SK-N-SH treated with all-trans-retinoic acid at 6 μM for 48 hours (cell line): ENCODE measurements at regions not wholly inside any gene's neighbourhood (a gene's known extent, or its start where the extent isn't known, plus 50 kb on each side); places are given as distances from the start of the nearest gene placed in this dataset.

Source experiments
- ATAC-seq: fragments of 200-7000 bp; cut with Tn5 transposase; 3 replicates; pipeline ENCODE4 v1.9.1; 2020; ENCODE audit warnings: mild to moderate bottlenecking, moderate library complexity
- ARNTL ChIP-seq: fragments of 450-650 bp; formaldehyde crosslinking; IDR thresholded peaks from 2 replicates; pipeline ENCODE4 v1.5.0; 2020; ENCODE audit warnings: low read depth, mild to moderate bottlenecking, moderate library complexity, borderline replicate concordance
- BACH2 ChIP-seq: fragments of 250-450 bp; sonication (Bioruptor Pico); IDR thresholded peaks from 2 replicates; pipeline ENCODE4 v1.9.0; 2021; ENCODE audit warnings: mild to moderate bottlenecking, borderline replicate concordance
- CSDC2 ChIP-seq: fragments of 250-450 bp; sonication (Bioruptor Pico); IDR thresholded peaks from 2 replicates; pipeline ENCODE4 v1.5.0; 2020; ENCODE audit warnings: mild to moderate bottlenecking, moderate library complexity
- GLIS3 ChIP-seq: fragments of 250-450 bp; sonication (Bioruptor Pico); IDR thresholded peaks from 2 replicates; pipeline ENCODE4 v1.5.0; 2020; ENCODE audit warnings: mild to moderate bottlenecking, moderate library complexity
- OSR1 ChIP-seq: fragments of 250-450 bp; sonication (Bioruptor Pico); IDR thresholded peaks from 2 replicates; pipeline ENCODE4 v1.8.0; 2022; ENCODE audit warnings: moderate library complexity, mild to moderate bottlenecking, inconsistent platforms
- PPARA ChIP-seq: fragments of 250-450 bp; sonication (Bioruptor Pico); IDR thresholded peaks from 2 replicates; pipeline ENCODE4 v1.5.0; 2020; ENCODE audit warnings: mild to moderate bottlenecking, borderline replicate concordance
- SNAI2 ChIP-seq: fragments of 250-450 bp; sonication (Bioruptor Pico); IDR thresholded peaks from 2 replicates; pipeline ENCODE4 v1.5.0; 2020; ENCODE audit warnings: mild to moderate bottlenecking, moderate library complexity
- TCF4 ChIP-seq: fragments of 250-450 bp; sonication (Bioruptor Pico); IDR thresholded peaks from 2 replicates; pipeline ENCODE4 v1.8.0; 2021; ENCODE audit warnings: mild to moderate bottlenecking, moderate library complexity, borderline replicate concordance
- TOX ChIP-seq: fragments of 250-450 bp; sonication (Bioruptor Pico); IDR thresholded peaks from 2 replicates; pipeline ENCODE4 v1.8.0; 2021; ENCODE audit warnings: mild to moderate bottlenecking, moderate library complexity, borderline replicate concordance
- ZC3H10 ChIP-seq: fragments of 250-450 bp; sonication (Bioruptor Pico); IDR thresholded peaks from 2 replicates; pipeline ENCODE4 v1.5.1; 2021; ENCODE audit warnings: mild to moderate bottlenecking, moderate library complexity
- ZFP3 ChIP-seq: fragments of 250-450 bp; sonication (Bioruptor Pico); IDR thresholded peaks from 2 replicates; pipeline ENCODE4 v1.5.0; 2020; ENCODE audit warnings: mild to moderate bottlenecking, moderate library complexity
- ZNF565 ChIP-seq: fragments of 450-650 bp; formaldehyde crosslinking; conservative IDR thresholded peaks from 2 replicates; pipeline ENCODE4 v1.5.0; 2020; ENCODE audit warnings: low read depth, mild to moderate bottlenecking, moderate library complexity
- ZNF70 ChIP-seq: fragments of 450-650 bp; formaldehyde crosslinking; IDR thresholded peaks from 2 replicates; pipeline ENCODE4 v1.5.0; 2020; ENCODE audit warnings: mild to moderate bottlenecking, moderate library complexity
- ZNF8 ChIP-seq: fragments of 450-650 bp; formaldehyde crosslinking; IDR thresholded peaks from 2 replicates; pipeline ENCODE4 v1.5.0; 2020; ENCODE audit warnings: mild to moderate bottlenecking, moderate library complexity
- TF ChIP-seq, protein P1 (sequence below): fragments of 250-450 bp; sonication (Bioruptor Pico); IDR thresholded peaks from 2 replicates; pipeline ENCODE4 v1.5.1; 2020; ENCODE audit warnings: low read depth, mild to moderate bottlenecking, moderate library complexity
- TF ChIP-seq, protein P2 (sequence below): fragments of 250-450 bp; sonication (Bioruptor Pico); IDR thresholded peaks from 2 replicates; pipeline ENCODE4 v1.5.1; 2021; ENCODE audit warnings: mild to moderate bottlenecking, moderate library complexity
- TF ChIP-seq, protein P3 (sequence below): fragments of 250-450 bp; sonication (Bioruptor Pico); IDR thresholded peaks from 2 replicates; pipeline ENCODE4 v1.5.0; 2020; ENCODE audit warnings: mild to moderate bottlenecking, moderate library complexity
- TF ChIP-seq, protein P4 (sequence below): fragments of 250-450 bp; sonication (Bioruptor Pico); IDR thresholded peaks from 2 replicates; pipeline ENCODE4 v1.8.0; 2020; ENCODE audit warnings: mild to moderate bottlenecking, moderate library complexity, borderline replicate concordance
- TF ChIP-seq, protein P5 (sequence below): fragments of 250-450 bp; sonication (Bioruptor Pico); IDR thresholded peaks from 2 replicates; pipeline ENCODE4 v1.8.0; 2021; ENCODE audit warnings: low read depth, mild to moderate bottlenecking, moderate library complexity, borderline replicate concordance

DNA sequence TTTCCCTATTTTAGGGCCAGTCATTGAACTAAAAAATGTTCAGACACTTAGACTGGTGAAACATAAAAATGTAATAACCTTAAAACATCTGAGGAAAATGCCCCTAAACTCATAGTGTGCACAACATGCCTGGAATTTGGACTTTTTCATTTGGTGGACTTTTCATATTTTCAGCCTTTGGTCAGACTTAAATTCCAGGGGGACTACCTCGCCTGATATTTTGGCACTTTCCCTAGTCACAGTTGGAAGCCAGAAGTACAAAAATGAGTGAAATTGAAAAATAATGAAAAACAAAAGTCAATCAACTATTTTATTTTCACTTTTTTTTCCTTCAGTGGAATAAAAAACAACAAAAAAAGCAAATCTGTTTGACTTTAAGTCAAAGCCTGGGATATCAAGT is 256.2 kb downstream of the ACTL7B start:
- no peak for ATAC-seq
- TF ChIP-seq, protein P1, sequence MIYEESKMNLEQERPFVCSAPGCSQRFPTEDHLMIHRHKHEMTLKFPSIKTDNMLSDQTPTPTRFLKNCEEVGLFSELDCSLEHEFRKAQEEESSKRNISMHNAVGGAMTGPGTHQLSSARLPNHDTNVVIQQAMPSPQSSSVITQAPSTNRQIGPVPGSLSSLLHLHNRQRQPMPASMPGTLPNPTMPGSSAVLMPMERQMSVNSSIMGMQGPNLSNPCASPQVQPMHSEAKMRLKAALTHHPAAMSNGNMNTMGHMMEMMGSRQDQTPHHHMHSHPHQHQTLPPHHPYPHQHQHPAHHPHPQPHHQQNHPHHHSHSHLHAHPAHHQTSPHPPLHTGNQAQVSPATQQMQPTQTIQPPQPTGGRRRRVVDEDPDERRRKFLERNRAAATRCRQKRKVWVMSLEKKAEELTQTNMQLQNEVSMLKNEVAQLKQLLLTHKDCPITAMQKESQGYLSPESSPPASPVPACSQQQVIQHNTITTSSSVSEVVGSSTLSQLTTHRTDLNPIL = no peak
- TF ChIP-seq, protein P2, sequence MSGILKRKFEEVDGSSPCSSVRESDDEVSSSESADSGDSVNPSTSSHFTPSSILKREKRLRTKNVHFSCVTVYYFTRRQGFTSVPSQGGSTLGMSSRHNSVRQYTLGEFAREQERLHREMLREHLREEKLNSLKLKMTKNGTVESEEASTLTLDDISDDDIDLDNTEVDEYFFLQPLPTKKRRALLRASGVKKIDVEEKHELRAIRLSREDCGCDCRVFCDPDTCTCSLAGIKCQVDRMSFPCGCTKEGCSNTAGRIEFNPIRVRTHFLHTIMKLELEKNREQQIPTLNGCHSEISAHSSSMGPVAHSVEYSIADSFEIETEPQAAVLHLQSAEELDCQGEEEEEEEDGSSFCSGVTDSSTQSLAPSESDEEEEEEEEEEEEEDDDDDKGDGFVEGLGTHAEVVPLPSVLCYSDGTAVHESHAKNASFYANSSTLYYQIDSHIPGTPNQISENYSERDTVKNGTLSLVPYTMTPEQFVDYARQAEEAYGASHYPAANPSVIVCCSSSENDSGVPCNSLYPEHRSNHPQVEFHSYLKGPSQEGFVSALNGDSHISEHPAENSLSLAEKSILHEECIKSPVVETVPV (CRISPR knock-in tag) = no peak
- TF ChIP-seq BACH2 = no peak
- TF ChIP-seq ARNTL (CRISPR knock-in tag) = no peak
- TF ChIP-seq, protein P3, sequence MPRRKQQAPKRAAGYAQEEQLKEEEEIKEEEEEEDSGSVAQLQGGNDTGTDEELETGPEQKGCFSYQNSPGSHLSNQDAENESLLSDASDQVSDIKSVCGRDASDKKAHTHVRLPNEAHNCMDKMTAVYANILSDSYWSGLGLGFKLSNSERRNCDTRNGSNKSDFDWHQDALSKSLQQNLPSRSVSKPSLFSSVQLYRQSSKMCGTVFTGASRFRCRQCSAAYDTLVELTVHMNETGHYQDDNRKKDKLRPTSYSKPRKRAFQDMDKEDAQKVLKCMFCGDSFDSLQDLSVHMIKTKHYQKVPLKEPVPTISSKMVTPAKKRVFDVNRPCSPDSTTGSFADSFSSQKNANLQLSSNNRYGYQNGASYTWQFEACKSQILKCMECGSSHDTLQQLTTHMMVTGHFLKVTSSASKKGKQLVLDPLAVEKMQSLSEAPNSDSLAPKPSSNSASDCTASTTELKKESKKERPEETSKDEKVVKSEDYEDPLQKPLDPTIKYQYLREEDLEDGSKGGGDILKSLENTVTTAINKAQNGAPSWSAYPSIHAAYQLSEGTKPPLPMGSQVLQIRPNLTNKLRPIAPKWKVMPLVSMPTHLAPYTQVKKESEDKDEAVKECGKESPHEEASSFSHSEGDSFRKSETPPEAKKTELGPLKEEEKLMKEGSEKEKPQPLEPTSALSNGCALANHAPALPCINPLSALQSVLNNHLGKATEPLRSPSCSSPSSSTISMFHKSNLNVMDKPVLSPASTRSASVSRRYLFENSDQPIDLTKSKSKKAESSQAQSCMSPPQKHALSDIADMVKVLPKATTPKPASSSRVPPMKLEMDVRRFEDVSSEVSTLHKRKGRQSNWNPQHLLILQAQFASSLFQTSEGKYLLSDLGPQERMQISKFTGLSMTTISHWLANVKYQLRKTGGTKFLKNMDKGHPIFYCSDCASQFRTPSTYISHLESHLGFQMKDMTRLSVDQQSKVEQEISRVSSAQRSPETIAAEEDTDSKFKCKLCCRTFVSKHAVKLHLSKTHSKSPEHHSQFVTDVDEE = no peak
- TF ChIP-seq, protein P4, sequence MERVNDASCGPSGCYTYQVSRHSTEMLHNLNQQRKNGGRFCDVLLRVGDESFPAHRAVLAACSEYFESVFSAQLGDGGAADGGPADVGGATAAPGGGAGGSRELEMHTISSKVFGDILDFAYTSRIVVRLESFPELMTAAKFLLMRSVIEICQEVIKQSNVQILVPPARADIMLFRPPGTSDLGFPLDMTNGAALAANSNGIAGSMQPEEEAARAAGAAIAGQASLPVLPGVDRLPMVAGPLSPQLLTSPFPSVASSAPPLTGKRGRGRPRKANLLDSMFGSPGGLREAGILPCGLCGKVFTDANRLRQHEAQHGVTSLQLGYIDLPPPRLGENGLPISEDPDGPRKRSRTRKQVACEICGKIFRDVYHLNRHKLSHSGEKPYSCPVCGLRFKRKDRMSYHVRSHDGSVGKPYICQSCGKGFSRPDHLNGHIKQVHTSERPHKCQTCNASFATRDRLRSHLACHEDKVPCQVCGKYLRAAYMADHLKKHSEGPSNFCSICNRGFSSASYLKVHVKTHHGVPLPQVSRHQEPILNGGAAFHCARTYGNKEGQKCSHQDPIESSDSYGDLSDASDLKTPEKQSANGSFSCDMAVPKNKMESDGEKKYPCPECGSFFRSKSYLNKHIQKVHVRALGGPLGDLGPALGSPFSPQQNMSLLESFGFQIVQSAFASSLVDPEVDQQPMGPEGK (CRISPR knock-in tag) = no peak
- TF ChIP-seq SNAI2 (CRISPR knock-in tag) = no peak
- TF ChIP-seq ZC3H10 = no peak
- TF ChIP-seq, protein P5, sequence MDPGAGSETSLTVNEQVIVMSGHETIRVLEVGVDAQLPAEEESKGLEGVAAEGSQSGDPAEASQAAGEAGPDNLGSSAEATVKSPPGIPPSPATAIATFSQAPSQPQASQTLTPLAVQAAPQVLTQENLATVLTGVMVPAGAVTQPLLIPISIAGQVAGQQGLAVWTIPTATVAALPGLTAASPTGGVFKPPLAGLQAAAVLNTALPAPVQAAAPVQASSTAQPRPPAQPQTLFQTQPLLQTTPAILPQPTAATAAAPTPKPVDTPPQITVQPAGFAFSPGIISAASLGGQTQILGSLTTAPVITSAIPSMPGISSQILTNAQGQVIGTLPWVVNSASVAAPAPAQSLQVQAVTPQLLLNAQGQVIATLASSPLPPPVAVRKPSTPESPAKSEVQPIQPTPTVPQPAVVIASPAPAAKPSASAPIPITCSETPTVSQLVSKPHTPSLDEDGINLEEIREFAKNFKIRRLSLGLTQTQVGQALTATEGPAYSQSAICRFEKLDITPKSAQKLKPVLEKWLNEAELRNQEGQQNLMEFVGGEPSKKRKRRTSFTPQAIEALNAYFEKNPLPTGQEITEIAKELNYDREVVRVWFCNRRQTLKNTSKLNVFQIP (CRISPR knock-in tag) = no peak
- no peak for TF ChIP-seq TCF4 (CRISPR knock-in tag)
- no peak for TF ChIP-seq CSDC2
- no peak for TF ChIP-seq ZNF70 (CRISPR knock-in tag)
- no peak for TF ChIP-seq ZNF565 (CRISPR knock-in tag)
- TF ChIP-seq PPARA = no peak
- TF ChIP-seq ZFP3 (CRISPR knock-in tag) = no peak

DNA sequence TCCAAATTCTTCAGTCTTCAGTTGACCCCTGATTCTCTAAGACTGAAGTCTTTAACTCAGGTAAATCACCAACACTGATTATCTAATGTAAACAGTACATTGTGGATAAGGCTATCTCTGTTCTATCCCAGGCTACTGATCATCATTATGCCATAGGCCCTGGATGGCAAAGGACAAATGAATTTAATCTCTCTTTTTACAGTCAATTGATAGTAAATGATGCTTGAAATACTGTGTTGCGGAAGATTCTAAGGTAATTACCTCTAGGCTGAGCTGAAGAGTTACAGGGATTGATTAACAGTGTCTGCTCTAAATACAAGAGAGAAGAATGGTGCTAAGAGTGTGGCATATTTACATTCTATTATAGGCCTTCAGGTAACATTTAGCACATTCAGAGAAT is 264.7 kb downstream of the ACTL7B start:
- TF ChIP-seq OSR1 = no peak
- TF ChIP-seq ZC3H10 = no peak
- no peak for TF ChIP-seq GLIS3
- no peak for TF ChIP-seq TOX (CRISPR knock-in tag)
- TF ChIP-seq, protein P1 = no peak
- ATAC-seq = no peak

DNA sequence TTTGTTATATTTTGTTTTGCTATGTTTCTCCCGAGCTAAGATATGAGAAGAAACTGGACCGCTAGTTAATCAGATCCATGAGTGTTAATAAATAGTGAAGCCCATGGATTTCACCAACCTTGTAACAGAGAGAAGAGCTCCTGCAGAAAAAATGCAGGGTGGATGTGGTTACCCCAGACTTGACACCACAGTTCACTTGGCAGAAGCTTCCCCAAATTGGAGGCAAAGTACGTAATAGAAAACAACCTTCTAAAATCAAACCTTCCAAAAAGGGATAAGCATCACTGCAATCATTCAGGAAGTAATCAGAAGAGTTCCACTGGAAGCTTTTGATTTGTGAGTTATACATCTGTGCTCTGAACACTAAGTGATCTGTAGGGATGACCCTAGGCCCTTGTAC is 267.5 kb downstream of the ACTL7B start:
- no peak for ATAC-seq
- no peak for TF ChIP-seq ZNF8 (CRISPR knock-in tag)
